Endothelial cell of umbilical vein (primary cell): ENCODE measurements at regions not wholly inside any gene's neighbourhood (a gene's known extent, or its start where the extent isn't known, plus 50 kb on each side); places are given as distances from the start of the nearest gene placed in this dataset.

Experiments
- CTCF ChIP-seq, 2 donors: IDR thresholded peaks; 1 replicate in 1 of 2; 2 replicates in 1 of 2; pipeline ENCODE4 v1.5.1; 2011; ENCODE audit warnings: low read length in 2 of 2, mild to moderate bottlenecking in 2 of 2, moderate library complexity in 2 of 2, control low read depth in 1 of 2, inconsistent platforms in 1 of 2, low read depth in 1 of 2; ENCODE audit not compliant: insufficient read depth in 1 of 2; ENCODE audit errors: extremely low read depth in 1 of 2
- POLR2A ChIP-seq: IDR thresholded peaks from 2 replicates; pipeline ENCODE4 v1.6.1; 2012; ENCODE audit warnings: low read depth, mild to moderate bottlenecking, control low read depth, low read length

DNA sequence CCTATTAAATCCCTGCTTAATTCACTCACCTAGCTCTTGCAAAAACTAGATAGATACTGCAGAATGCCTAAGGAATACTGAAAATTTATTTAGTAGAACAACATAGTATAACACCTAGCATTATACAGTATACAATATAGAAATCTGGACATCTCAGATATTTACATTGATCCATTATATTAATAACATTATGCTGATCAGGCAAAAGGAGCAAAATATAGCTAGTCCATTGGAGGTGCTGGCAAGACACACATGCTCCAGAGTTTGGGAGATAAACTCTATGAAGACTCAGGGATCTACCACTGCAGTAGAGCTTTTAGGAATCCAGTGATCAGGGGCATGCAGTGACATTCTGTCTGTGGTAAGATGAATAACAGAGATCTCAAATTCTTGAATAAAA lies 357.6 kb downstream of the TBC1D4 start:
- no peak for TF ChIP-seq CTCF (IDR thresholded peaks at IDR 0.05; ENCODE audit: extremely low read depth in 1 of 2, insufficient read depth in 1 of 2, low read depth in 1 of 2, low read length in 2 of 2)
- no peak for TF ChIP-seq POLR2A
